Right lobe of liver (tissue), 6 donors: ENCODE measurements at regions not wholly inside any gene's neighbourhood (a gene's known extent, or its start where the extent isn't known, plus 50 kb on each side); places are given as distances from the start of the nearest gene placed in this dataset.

Experiments
- ATAC-seq, 4 donors: fragments of 200-7000 bp; cut with Tn5 transposase; one replicate each; pipeline ENCODE4 v1.9.1; 2020; ENCODE audit warnings: mild to moderate bottlenecking in 4 of 4, moderate library complexity in 4 of 4
- DNase-seq, 3 donors: peaks; one replicate each; pipeline ENCODE4 v3.0.0-alpha.2; 2020
- H3K27ac ChIP-seq, 3 donors: fragments of 200-600 bp; one replicate each; pipeline ENCODE4 v1.8.0; 2022
- H3K27me3 ChIP-seq, 2 donors: fragments of 200-600 bp; one replicate each; pipeline ENCODE4 v1.8.0; 2022
- H3K36me3 ChIP-seq, 4 donors: fragments of 200-600 bp; sonication (generic) in 1 of 4; one replicate each; pipeline versions ENCODE4 v1.5.1 to v1.8.0; 2017 to 2022; ENCODE audit warnings: control low read depth in 1 of 4
- H3K4me1 ChIP-seq, 4 donors: fragments of 200-600 bp; sonication (generic) in 1 of 4; one replicate each; pipeline versions ENCODE4 v1.5.1 to v1.8.0; 2017 to 2022; ENCODE audit warnings: control low read depth in 1 of 4
- H3K4me3 ChIP-seq, 3 donors: fragments of 200-600 bp; one replicate each; pipeline ENCODE4 v1.8.0; 2022
- H3K9me3 ChIP-seq, 4 donors: fragments of 200-600 bp; sonication (generic) in 1 of 4; one replicate each; pipeline versions ENCODE4 v1.5.1 to v1.8.0; 2017 to 2022; ENCODE audit warnings: control low read depth in 1 of 4
- CTCF ChIP-seq, 4 donors: fragments of 200-600 bp in 3 of 4; fragments of 450-650 bp in 1 of 4; IDR thresholded peaks; one replicate each; pipeline versions ENCODE4 v1.5.1 to v1.8.0; 2016 to 2022; ENCODE audit warnings: antibody characterized with exemption in 4 of 4, mild to moderate bottlenecking in 2 of 4
- POLR2A ChIP-seq: fragments of 450-650 bp; IDR thresholded peaks from one replicate; pipeline ENCODE4 v1.6.1; 2017; ENCODE audit warnings: antibody characterized with exemption, mild to moderate bottlenecking
- WGBS: methylation state at CpG from one replicate; pipeline ENCODE4 v1.1.6; 2018; ENCODE audit warnings: low coverage, low lambda C conversion rate; ENCODE audit not compliant: insufficient coverage; ENCODE audit errors: missing lambda C conversion rate; 5-methylcytosine and 5-hydroxymethylcytosine counted together
- intact Hi-C, 2 donors: fragments of 100-400 bp; cut with DNase I; formaldehyde crosslinking; loops; one replicate each; pipeline versions ENCODE4 v1.11.2 to v1.14.1; 2022
- donor health status: DM: no; HTN: yes; CAD: no.
- donor health status: DM: no; HTN: no; CAD: no.
- donor health status: DM: no; HTN: no; CAD: no.
- donor health status: DM: no; HTN: yes; CAD: no.
- donor health status: DM: no; HTN: yes; CAD: no.

GRCh38 chrX:39331082-39331704, 529.9 kb downstream of the MID1IP1 start:
- no peak for TF ChIP-seq POLR2A
- TF ChIP-seq CTCF (IDR thresholded peaks at IDR 0.05), result no peak
- H3K4me3 ChIP-seq, result no peak overlapping the region
- H3K27ac ChIP-seq, result no peak overlapping the region
- no peaks in the 10 kb centered on the region for H3K36me3 ChIP-seq
- H3K27me3 ChIP-seq, result no peaks in the 10 kb centered on the region
- WGBS, result 25% methylated on average over 4 of the region's 4 CpGs
- DNase-seq (no peak), ATAC-seq (no peak)
- no peaks in the 10 kb centered on the region for H3K9me3 ChIP-seq
- no peaks in the 10 kb centered on the region for H3K4me1 ChIP-seq
- intact Hi-C loops, result no loop called here

- Histone ChIP-seq H3K9me3 (no peaks in the 10 kb centered on the region), H3K27me3 (no peaks in the 10 kb centered on the region), H3K4me1 (no peaks in the 10 kb centered on the region), H3K27ac (no peak overlapping the region), H3K4me3 (no peak overlapping the region), H3K36me3 (no peaks in the 10 kb centered on the region)
- TF ChIP-seq POLR2A (no peak), CTCF (IDR thresholded peaks at IDR 0.05) (no peak)
- 49% methylated on average over 2 of the region's 2 CpGs for WGBS
- no peak for DNase-seq
- ATAC-seq, result no peak
- intact Hi-C loops, result no loop called here
Measured at GRCh38 chrX:39333451-39333850, 532.2 kb downstream of the MID1IP1 start.

- Histone ChIP-seq H3K9me3 (no peaks in the 10 kb centered on the region), H3K4me1 (no peaks in the 10 kb centered on the region), H3K4me3 (no peak overlapping the region), H3K27me3 (no peaks in the 10 kb centered on the region), H3K36me3 (no peaks in the 10 kb centered on the region), H3K27ac (no peak overlapping the region)
- DNase-seq (peak in 1 of 3 donors; percentile 43), ATAC-seq (peak; percentile 35 to 61 (median 58))
- TF ChIP-seq CTCF (IDR thresholded peaks at IDR 0.05), result no peak
- no peak for TF ChIP-seq POLR2A
- 45% methylated on average over 6 of the region's 6 CpGs for WGBS
- intact Hi-C loops, result no loop called here
Measured at GRCh38 chrX:39335513-39336235, 534.4 kb downstream of the MID1IP1 start.

- Histone ChIP-seq H3K9me3 (no peaks in the 10 kb centered on the region), H3K36me3 (no peaks in the 10 kb centered on the region), H3K4me1 (no peaks in the 10 kb centered on the region), H3K27ac (peak overlapping the region in 1 of 3 donors; percentile 21), H3K4me3 (no peak overlapping the region), H3K27me3 (no peaks in the 10 kb centered on the region)
- DNase-seq, result no peak
- intact Hi-C loops, result no loop called here
- TF ChIP-seq CTCF (IDR thresholded peaks at IDR 0.05), result no peak
- TF ChIP-seq POLR2A, result no peak
- WGBS, result 13% methylated on average over 5 of the region's 5 CpGs
- ATAC-seq, result peak; percentile 42 to 82 (median 70)
Measured at GRCh38 chrX:39336671-39337311, 535.5 kb downstream of the MID1IP1 start.
